Large intestine (tissue), 3 donors: ENCODE measurements at regions not wholly inside any gene's neighbourhood (a gene's known extent, or its start where the extent isn't known, plus 50 kb on each side); places are given as distances from the start of the nearest gene placed in this dataset.
"Not testable (repeated sequence)": the region's sequence is repeated elsewhere in the genome, so short reads cannot be mapped to it uniquely, and the experiment has no call there.

Source experiments
- DNase-seq, 2 donors: peaks; one replicate each; pipeline versions ENCODE4 v3.0.0 to v3.0.0-alpha.2; 2013
- H3K27ac ChIP-seq: one replicate; pipeline ENCODE4 v1.5.1; 2013; ENCODE audit warnings: low read length
- H3K27me3 ChIP-seq: 2 replicates; pipeline ENCODE4 v1.6.1; 2013; ENCODE audit warnings: low read length; ENCODE audit not compliant: control insufficient read depth, insufficient read depth
- H3K36me3 ChIP-seq: 2 replicates; pipeline ENCODE4 v1.6.1; 2013; ENCODE audit warnings: low read length; ENCODE audit not compliant: control insufficient read depth, insufficient read depth
- H3K4me1 ChIP-seq: one replicate; pipeline ENCODE4 v1.6.1; 2013; ENCODE audit warnings: low read length; ENCODE audit not compliant: control insufficient read depth, insufficient read depth
- H3K4me3 ChIP-seq: one replicate; pipeline ENCODE4 v1.5.1; 2013; ENCODE audit warnings: low read length
- H3K9me3 ChIP-seq: one replicate; pipeline ENCODE4 v1.6.1; 2013; ENCODE audit warnings: mild to moderate bottlenecking, low read depth, low read length, moderate library complexity; ENCODE audit not compliant: control insufficient read depth
- WGBS: methylation state at CpG from one replicate; pipeline ENCODE4 v1.1.5; 2013; ENCODE audit warnings: low lambda C conversion rate; ENCODE audit not compliant: insufficient coverage; 5-methylcytosine and 5-hydroxymethylcytosine counted together

GRCh38 chr2:55786280-55786679 is 92.6 kb upstream of the PNPT1 start:
- Histone ChIP-seq H3K9me3 (no peaks in the 10 kb centered on the region), H3K27me3 (no peaks in the 10 kb centered on the region), H3K36me3 (no peaks in the 10 kb centered on the region), H3K4me1 (no peaks in the 10 kb centered on the region), H3K4me3 (no peak overlapping the region), H3K27ac (no peak overlapping the region)
- DNase-seq: no peak

- H3K4me3 ChIP-seq, H3K4me1 ChIP-seq, H3K36me3 ChIP-seq, H3K27me3 ChIP-seq, H3K9me3 ChIP-seq, DNase-seq, H3K27ac ChIP-seq: not testable (repeated sequence)
- WGBS: 100% methylated on average over 1 of the region's 5 CpGs
These were observed 90.1 kb upstream of the PNPT1 start for GRCh38 chr2:55783751-55784150.

DNA sequence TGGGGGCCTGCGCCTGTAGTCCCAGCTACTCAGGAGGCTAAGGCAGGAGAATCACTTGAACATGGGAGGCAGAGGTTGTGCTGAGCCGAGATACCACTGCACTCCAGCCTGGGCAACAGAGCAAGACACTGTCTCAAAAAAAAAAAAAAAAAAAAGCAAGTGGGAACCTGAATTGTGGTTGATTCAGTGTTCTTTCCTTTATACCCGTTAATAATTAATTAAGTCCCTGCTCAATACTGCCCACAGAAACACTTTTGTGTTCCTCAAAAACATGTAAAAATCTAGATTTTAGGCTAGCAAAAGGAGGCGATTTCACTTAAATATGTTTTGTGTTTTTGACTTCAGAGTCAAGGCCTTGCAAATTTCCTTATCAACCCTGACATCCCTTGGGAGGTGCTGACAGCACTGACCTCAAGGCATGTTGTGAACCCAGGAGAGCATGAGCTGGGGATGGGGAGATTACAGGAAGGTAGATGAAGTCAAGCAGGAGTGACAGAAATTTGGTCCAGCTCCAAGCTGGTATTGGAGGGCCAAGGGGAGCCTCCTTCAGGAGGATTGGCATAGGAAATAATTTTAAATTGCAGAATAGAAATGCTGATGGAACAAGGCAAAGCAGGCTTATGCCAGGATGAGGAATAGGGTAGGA is 89.0 kb upstream of the PNPT1 start:
- Histone ChIP-seq H3K36me3 (no peaks in the 10 kb centered on the region), H3K4me3 (no peak overlapping the region), H3K27ac (no peak overlapping the region), H3K27me3 (no peaks in the 10 kb centered on the region), H3K9me3 (no peaks in the 10 kb centered on the region), H3K4me1 (no peaks in the 10 kb centered on the region)
- no peak for DNase-seq
- WGBS: no CpG with 5 or more reads among the region's 4 CpGs

- WGBS: no CpG with 5 or more reads among the region's 1 CpG
These were observed 87.9 kb upstream of the PNPT1 start for GRCh38 chr2:55781542-55781941.

GRCh38 chr2:55780697-55781096 is 87.1 kb upstream of the PNPT1 start:
- WGBS: no CpG with 5 or more reads among the region's 1 CpG
- Histone ChIP-seq H3K36me3 (no peaks in the 10 kb centered on the region), H3K4me3 (no peak overlapping the region), H3K9me3 (no peaks in the 10 kb centered on the region), H3K27me3 (no peaks in the 10 kb centered on the region), H3K27ac (no peak overlapping the region), H3K4me1 (no peaks in the 10 kb centered on the region)
- no peak for DNase-seq

More at GRCh38 chr2:55781542-55781941, 87.9 kb upstream of the PNPT1 start:
- H3K27ac ChIP-seq: no peak overlapping the region
- H3K27me3 ChIP-seq: no peaks in the 10 kb centered on the region
- H3K9me3 ChIP-seq: no peaks in the 10 kb centered on the region
- DNase-seq: no peak
- no peaks in the 10 kb centered on the region for H3K4me1 ChIP-seq
- H3K36me3 ChIP-seq: no peaks in the 10 kb centered on the region
- H3K4me3 ChIP-seq: no peak overlapping the region

DNA sequence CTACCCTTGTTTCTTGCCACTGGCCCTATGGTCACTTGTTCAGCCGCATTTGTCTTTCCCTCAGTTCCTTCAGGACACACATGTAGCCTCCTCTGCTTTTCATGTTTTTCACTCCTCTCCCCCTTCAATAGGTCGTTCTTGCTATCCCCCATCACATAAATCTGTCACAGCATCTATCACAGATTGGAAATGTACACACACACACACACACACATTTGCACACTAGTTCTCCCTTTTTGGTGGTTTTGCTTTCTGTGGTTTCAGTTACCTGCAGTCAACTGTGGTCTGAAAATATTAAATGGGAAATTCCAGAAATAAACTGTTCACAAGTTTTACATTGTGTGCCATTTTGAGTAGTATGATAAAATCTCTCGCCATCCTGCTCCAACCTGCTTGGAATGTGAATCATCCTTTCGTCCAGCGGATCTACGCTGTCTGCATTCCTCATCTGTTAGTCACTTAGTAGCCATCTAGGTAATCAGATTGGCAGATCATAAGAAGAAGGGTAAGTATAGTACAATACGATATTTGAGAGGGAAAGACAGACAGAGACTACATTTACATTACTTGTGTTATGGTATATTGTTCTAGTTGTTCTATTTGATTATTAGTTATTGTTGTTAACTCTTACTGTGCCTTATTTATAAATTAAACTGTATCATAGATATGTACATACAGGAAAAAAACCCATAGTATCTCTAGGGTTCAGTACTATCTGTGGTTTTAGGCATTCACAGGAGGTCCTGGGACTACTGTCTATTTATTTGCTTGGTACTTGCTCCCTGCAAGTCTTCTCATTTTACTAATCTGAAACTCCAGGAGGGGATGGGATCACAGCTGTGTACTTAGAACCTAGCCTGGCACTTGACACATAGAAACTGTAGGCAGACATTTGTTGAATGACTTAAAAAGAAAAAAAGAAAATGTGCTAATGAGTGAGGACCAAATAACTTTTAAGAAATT is 86.1 kb upstream of the PNPT1 start:
- H3K27ac ChIP-seq: no peak overlapping the region
- no peaks in the 10 kb centered on the region for H3K4me1 ChIP-seq
- no peaks in the 10 kb centered on the region for H3K36me3 ChIP-seq
- WGBS: 52% methylated on average over 3 of the region's 7 CpGs
- no peaks in the 10 kb centered on the region for H3K27me3 ChIP-seq
- no peak for DNase-seq
- H3K9me3 ChIP-seq: no peaks in the 10 kb centered on the region
- H3K4me3 ChIP-seq: no peak overlapping the region

GRCh38 chr2:55776966-55777365 is 83.3 kb upstream of the PNPT1 start:
- H3K27ac ChIP-seq: no peak overlapping the region
- 100% methylated on average over 1 of the region's 3 CpGs for WGBS
- peaks cover 5% of the 10 kb centered on the region for H3K9me3 ChIP-seq
- H3K27me3 ChIP-seq: no peaks in the 10 kb centered on the region
- H3K36me3 ChIP-seq: no peaks in the 10 kb centered on the region
- no peak for DNase-seq
- H3K4me3 ChIP-seq: no peak overlapping the region
- H3K4me1 ChIP-seq: no peaks in the 10 kb centered on the region

DNA sequence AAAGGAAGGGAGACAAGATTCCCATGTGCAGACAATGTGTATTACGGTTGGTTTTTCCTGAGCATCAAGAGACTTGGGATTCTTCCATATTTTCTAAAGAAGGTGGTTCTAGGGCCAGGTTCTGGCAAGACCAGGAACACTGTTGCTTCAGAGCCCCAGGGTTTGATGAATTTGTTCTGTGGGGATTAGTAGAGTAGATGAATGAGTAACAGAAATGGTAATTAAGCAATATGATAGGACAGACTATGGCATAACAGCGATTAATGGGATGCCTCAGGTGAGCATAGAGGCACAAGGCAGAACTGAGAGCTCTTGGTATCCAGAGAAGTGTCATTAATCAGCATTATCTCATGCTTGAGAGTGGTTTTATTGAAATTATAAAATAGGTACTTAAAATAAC is 82.8 kb upstream of the PNPT1 start:
- no peak overlapping the region for H3K27ac ChIP-seq
- no peaks in the 10 kb centered on the region for H3K27me3 ChIP-seq
- no peaks in the 10 kb centered on the region for H3K36me3 ChIP-seq
- WGBS: no CpG with 5 or more reads among the region's 2 CpGs
- H3K4me3 ChIP-seq: no peak overlapping the region
- no peaks in the 10 kb centered on the region for H3K4me1 ChIP-seq
- peaks cover 5% of the 10 kb centered on the region for H3K9me3 ChIP-seq
- no peak for DNase-seq

- no peaks in the 10 kb centered on the region for H3K36me3 ChIP-seq
- no peaks in the 10 kb centered on the region for H3K27me3 ChIP-seq
- no peak for DNase-seq
- WGBS: 88% methylated on average over 3 of the region's 4 CpGs
- no peak overlapping the region for H3K27ac ChIP-seq
- no peak overlapping the region for H3K4me3 ChIP-seq
- H3K9me3 ChIP-seq: peaks cover 5% of the 10 kb centered on the region
- H3K4me1 ChIP-seq: no peaks in the 10 kb centered on the region
These were observed 82.2 kb upstream of the PNPT1 start for GRCh38 chr2:55775828-55776227.

GRCh38 chr2:55773651-55774050 is 80.0 kb upstream of the PNPT1 start:
- not testable (repeated sequence) for H3K36me3 ChIP-seq, DNase-seq, H3K27ac ChIP-seq, H3K4me3 ChIP-seq, H3K4me1 ChIP-seq, H3K9me3 ChIP-seq, H3K27me3 ChIP-seq
- no CpG with 5 or more reads among the region's 31 CpGs for WGBS
